ENCODE measurements at regions not wholly inside any gene's neighbourhood (a gene's known extent, or its start where the extent isn't known, plus 50 kb on each side); places are given as distances from the start of the nearest gene placed in this dataset.

DNA sequence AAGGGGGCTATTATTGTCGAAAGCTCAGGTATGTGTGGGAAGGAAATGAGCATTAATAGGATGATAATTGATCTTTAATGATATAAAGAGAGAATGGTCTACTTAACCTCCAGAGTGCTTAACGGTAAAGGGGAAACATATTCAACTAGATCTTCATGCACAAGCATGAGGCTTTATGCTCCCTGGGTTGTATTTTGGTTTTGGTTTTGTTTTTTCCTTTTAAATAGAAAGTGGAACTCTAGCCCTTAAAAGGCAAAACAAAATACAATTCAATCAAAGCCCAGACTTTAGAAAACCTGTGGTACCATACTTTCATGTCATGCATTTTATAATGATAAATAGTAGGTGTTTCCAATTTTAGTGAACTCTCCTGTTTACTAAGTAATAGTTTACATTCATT is 622.7 kb downstream of the METTL15 start:
- no peak overlapping the region for H3K27ac ChIP-seq (ENCODE audit: low read depth, low read length)
- H3K4me1 ChIP-seq (ENCODE audit: control insufficient read depth, insufficient read depth, low read length), result peaks cover 26% of the 10 kb centered on the region
- H3K9ac ChIP-seq (ENCODE audit: low read depth, low read length), result no peak overlapping the region
- no peaks in the 10 kb centered on the region for H3K27me3 ChIP-seq (ENCODE audit: control insufficient read depth, insufficient read depth, low read length)
- no peaks in the 10 kb centered on the region for H3K9me3 ChIP-seq (ENCODE audit: control insufficient read depth, insufficient read depth, low read length)
- no peak overlapping the region for H3K4me3 ChIP-seq (ENCODE audit: low read depth, low read length)
- H3K36me3 ChIP-seq (ENCODE audit: control insufficient read depth, insufficient read depth, low read length), result no peaks in the 10 kb centered on the region

DNA sequence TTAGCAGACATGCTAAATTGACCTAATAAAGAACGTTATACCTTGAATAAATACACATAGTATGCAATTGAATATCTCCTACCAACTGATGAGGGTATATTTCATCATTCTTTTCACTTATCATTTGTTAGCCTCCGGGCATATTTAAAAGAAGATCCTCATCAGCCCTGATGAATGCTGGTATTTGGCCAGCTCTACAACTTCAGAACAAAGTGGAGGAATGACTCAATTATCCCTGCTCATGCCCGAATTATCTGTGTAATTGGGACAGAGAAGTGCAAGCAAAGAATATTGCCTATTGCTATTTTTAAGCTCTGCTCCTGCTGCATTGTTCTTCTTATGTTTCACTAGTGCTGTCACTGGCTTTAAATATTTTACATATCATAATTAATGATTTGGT is 622.1 kb downstream of the METTL15 start:
- H3K4me3 ChIP-seq (ENCODE audit: low read depth, low read length), result no peak overlapping the region
- H3K9me3 ChIP-seq (ENCODE audit: control insufficient read depth, insufficient read depth, low read length), result no peaks in the 10 kb centered on the region
- H3K9ac ChIP-seq (ENCODE audit: low read depth, low read length), result no peak overlapping the region
- peaks cover 23% of the 10 kb centered on the region for H3K4me1 ChIP-seq (ENCODE audit: control insufficient read depth, insufficient read depth, low read length)
- no peaks in the 10 kb centered on the region for H3K36me3 ChIP-seq (ENCODE audit: control insufficient read depth, insufficient read depth, low read length)
- no peaks in the 10 kb centered on the region for H3K27me3 ChIP-seq (ENCODE audit: control insufficient read depth, insufficient read depth, low read length)
- H3K27ac ChIP-seq (ENCODE audit: low read depth, low read length), result no peak overlapping the region

DNA sequence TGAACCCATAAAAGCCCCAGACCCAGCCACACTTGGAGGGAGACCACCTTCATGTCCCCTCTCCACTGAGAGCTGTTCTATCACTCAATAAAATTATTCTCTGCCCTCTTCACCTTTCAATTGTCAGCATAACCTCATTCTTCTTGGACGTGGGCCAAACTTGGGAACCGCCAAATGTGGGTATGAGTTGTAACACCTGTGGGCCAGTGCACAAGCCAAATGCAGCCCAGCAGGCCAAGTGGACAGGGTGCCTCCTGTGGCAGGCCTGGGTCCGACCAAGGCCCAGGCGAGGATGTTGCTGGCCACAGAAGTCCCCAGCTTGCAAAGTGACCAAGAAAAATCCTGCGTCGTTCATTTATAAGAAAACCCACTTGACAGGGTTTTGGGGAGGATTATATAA is 621.2 kb downstream of the METTL15 start:
- H3K27ac ChIP-seq (ENCODE audit: low read depth, low read length), result no peak overlapping the region
- H3K9me3 ChIP-seq (ENCODE audit: control insufficient read depth, insufficient read depth, low read length), result no peaks in the 10 kb centered on the region
- H3K4me1 ChIP-seq (ENCODE audit: control insufficient read depth, insufficient read depth, low read length), result peaks cover 18% of the 10 kb centered on the region
- H3K27me3 ChIP-seq (ENCODE audit: control insufficient read depth, insufficient read depth, low read length), result no peaks in the 10 kb centered on the region
- H3K36me3 ChIP-seq (ENCODE audit: control insufficient read depth, insufficient read depth, low read length), result no peaks in the 10 kb centered on the region
- no peak overlapping the region for H3K9ac ChIP-seq (ENCODE audit: low read depth, low read length)
- no peak overlapping the region for H3K4me3 ChIP-seq (ENCODE audit: low read depth, low read length)

DNA sequence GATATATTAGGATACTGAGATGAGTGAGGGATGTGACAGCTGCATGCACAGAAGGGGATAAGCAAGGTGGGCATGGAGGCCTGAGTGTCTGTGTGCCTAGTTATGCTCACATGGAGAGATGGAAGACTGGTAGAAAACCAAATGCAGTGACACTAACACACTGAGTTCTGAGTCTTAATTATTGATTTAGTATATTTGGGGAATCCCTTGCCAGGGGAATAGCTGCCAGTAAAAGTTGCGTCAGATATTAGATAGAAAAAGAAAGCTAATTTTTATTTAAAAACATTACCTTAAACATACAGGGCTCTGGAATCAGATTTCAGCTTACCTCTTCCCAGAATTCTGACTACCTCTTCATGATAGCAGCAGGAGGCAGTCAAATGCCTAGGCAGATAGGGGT is 620.5 kb downstream of the METTL15 start:
- Histone ChIP-seq H3K27ac (ENCODE audit: low read depth, low read length) (no peak overlapping the region), H3K9me3 (ENCODE audit: control insufficient read depth, insufficient read depth, low read length) (no peaks in the 10 kb centered on the region), H3K9ac (ENCODE audit: low read depth, low read length) (no peak overlapping the region), H3K36me3 (ENCODE audit: control insufficient read depth, insufficient read depth, low read length) (no peaks in the 10 kb centered on the region), H3K27me3 (ENCODE audit: control insufficient read depth, insufficient read depth, low read length) (no peaks in the 10 kb centered on the region), H3K4me1 (ENCODE audit: control insufficient read depth, insufficient read depth, low read length) (peaks cover 18% of the 10 kb centered on the region), H3K4me3 (ENCODE audit: low read depth, low read length) (no peak overlapping the region)

DNA sequence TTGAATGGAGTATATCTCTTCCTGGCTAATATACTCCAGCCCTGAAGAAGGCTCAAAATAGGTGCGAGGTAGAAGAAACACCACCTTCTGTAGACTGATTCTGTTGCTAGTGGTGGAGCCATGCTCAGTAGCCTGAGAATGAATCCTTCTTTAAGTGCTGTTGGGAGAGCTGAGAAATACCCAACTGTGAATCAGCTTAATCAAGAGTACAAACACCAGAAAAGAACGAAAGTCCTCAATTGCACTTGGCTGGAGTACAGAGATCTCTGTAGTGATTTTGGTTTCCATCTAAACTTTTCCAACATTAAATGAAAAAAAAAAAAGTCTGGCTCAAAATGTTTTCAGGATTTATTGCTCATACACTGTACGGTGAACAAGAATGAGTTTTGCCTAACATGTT is 619.1 kb downstream of the METTL15 start:
- H3K27ac ChIP-seq (ENCODE audit: low read depth, low read length), result no peak overlapping the region

DNA sequence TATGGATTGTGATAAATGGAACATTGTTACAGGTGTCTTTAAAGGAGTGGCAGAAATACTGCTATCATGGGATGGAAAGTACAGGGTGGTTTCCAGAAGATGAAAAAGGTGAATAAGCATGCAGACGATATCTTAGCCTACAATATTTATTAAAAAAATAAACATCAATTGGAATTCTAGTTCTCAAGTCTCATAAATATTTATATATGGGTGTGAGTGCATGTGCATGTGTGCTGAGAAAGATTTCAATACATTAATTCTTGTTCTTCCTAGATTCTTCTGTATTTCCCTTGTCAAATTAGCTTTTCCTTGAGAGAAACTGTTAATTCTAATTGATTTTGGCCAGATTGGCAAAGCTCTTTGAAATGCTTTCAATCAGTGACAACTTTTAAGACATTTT is 618.2 kb downstream of the METTL15 start:
- Histone ChIP-seq H3K4me1 (ENCODE audit: control insufficient read depth, insufficient read depth, low read length) (peaks cover 9% of the 10 kb centered on the region; the same call in 1 of the 2 replicates), H3K27me3 (ENCODE audit: control insufficient read depth, insufficient read depth, low read length) (no peaks in the 10 kb centered on the region), H3K27ac (ENCODE audit: low read depth, low read length) (no peak overlapping the region), H3K36me3 (ENCODE audit: control insufficient read depth, insufficient read depth, low read length) (no peaks in the 10 kb centered on the region), H3K9ac (ENCODE audit: low read depth, low read length) (no peak overlapping the region), H3K4me3 (ENCODE audit: low read depth, low read length) (no peak overlapping the region), H3K9me3 (ENCODE audit: control insufficient read depth, insufficient read depth, low read length) (no peaks in the 10 kb centered on the region)

More for the DNA sequence above, 619.1 kb downstream of the METTL15 start:
- H3K4me1 ChIP-seq (ENCODE audit: control insufficient read depth, insufficient read depth, low read length), result peaks cover 17% of the 10 kb centered on the region
- H3K9ac ChIP-seq (ENCODE audit: low read depth, low read length), result no peak overlapping the region
- no peak overlapping the region for H3K4me3 ChIP-seq (ENCODE audit: low read depth, low read length)
- no peaks in the 10 kb centered on the region for H3K9me3 ChIP-seq (ENCODE audit: control insufficient read depth, insufficient read depth, low read length)
- H3K27me3 ChIP-seq (ENCODE audit: control insufficient read depth, insufficient read depth, low read length), result no peaks in the 10 kb centered on the region
- no peaks in the 10 kb centered on the region for H3K36me3 ChIP-seq (ENCODE audit: control insufficient read depth, insufficient read depth, low read length)

DNA sequence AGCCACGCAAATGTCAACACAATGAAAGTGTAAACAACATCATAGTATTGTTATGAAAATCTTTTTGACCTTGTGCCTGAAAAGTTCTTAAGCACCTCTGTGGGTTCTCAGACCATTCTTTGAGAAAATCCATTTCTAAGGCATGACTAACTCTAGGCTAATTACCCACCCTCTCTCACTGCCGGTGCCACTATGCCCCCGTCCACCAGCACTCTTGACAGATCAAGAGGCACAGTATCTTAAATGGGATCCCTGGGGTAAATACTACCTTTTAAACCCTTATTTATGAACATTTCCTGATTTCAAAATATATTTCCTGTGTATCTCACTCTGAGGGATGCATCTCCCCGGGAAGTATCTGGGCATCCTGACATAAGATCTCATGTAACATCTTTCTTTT is 607.5 kb downstream of the METTL15 start:
- Histone ChIP-seq H3K4me1 (ENCODE audit: control insufficient read depth, insufficient read depth, low read length) (peaks cover 26% of the 10 kb centered on the region), H3K4me3 (ENCODE audit: low read depth, low read length) (no peak overlapping the region), H3K9ac (ENCODE audit: low read depth, low read length) (no peak overlapping the region), H3K36me3 (ENCODE audit: control insufficient read depth, insufficient read depth, low read length) (no peaks in the 10 kb centered on the region), H3K27ac (ENCODE audit: low read depth, low read length) (peak overlapping the region; percentile 36), H3K27me3 (ENCODE audit: control insufficient read depth, insufficient read depth, low read length) (no peaks in the 10 kb centered on the region), H3K9me3 (ENCODE audit: control insufficient read depth, insufficient read depth, low read length) (no peaks in the 10 kb centered on the region)

DNA sequence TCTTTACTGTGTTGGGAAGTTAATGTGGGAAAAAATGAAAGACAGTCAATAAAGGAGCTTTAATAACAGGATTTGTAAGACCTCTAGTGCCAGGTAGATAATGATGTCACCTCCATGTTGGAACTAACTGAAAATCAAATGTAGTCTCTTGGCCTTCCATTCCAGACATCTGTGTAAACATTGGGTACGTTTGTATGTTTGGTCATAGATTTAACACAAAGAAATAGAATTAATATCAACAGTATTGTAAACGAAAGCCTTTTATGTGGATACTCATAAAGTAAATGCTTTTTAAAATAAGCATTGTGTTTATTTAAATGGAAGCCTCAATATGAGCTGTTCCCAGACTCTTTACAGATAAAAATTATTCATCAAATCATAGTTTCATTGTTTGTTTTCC is 605.7 kb downstream of the METTL15 start:
- H3K4me3 ChIP-seq (ENCODE audit: low read depth, low read length), result no peak overlapping the region
- no peaks in the 10 kb centered on the region for H3K36me3 ChIP-seq (ENCODE audit: control insufficient read depth, insufficient read depth, low read length)
- H3K4me1 ChIP-seq (ENCODE audit: control insufficient read depth, insufficient read depth, low read length), result peaks cover 26% of the 10 kb centered on the region
- H3K9me3 ChIP-seq (ENCODE audit: control insufficient read depth, insufficient read depth, low read length), result no peaks in the 10 kb centered on the region
- H3K27ac ChIP-seq (ENCODE audit: low read depth, low read length), result no peak overlapping the region
- no peak overlapping the region for H3K9ac ChIP-seq (ENCODE audit: low read depth, low read length)
- no peaks in the 10 kb centered on the region for H3K27me3 ChIP-seq (ENCODE audit: control insufficient read depth, insufficient read depth, low read length)

DNA sequence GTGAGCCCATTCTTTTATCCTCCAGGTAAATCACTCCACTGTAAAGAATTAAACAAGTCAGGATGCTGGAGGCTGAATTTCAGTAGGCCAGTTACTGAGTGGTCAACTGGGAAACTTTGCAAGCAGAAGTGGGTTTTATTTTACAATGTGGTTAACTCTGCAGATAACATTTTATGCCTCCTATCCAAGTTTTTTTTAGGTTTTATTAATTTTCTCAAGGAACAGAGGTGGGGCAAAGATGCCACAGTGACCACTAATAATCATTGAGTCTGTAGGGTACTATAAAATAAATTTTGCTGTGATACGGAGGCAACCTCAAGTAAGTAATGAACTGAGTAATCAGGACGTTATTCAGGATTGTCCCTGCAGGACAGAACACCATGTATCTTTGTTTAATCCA is 599.9 kb downstream of the METTL15 start:
- H3K27me3 ChIP-seq (ENCODE audit: control insufficient read depth, insufficient read depth, low read length), result no peaks in the 10 kb centered on the region
- H3K9me3 ChIP-seq (ENCODE audit: control insufficient read depth, insufficient read depth, low read length), result no peaks in the 10 kb centered on the region
- H3K4me1 ChIP-seq (ENCODE audit: control insufficient read depth, insufficient read depth, low read length), result no peaks in the 10 kb centered on the region
- no peak overlapping the region for H3K27ac ChIP-seq (ENCODE audit: low read depth, low read length)
- H3K4me3 ChIP-seq (ENCODE audit: low read depth, low read length), result no peak overlapping the region
- H3K36me3 ChIP-seq (ENCODE audit: control insufficient read depth, insufficient read depth, low read length), result no peaks in the 10 kb centered on the region
- no peak overlapping the region for H3K9ac ChIP-seq (ENCODE audit: low read depth, low read length)

DNA sequence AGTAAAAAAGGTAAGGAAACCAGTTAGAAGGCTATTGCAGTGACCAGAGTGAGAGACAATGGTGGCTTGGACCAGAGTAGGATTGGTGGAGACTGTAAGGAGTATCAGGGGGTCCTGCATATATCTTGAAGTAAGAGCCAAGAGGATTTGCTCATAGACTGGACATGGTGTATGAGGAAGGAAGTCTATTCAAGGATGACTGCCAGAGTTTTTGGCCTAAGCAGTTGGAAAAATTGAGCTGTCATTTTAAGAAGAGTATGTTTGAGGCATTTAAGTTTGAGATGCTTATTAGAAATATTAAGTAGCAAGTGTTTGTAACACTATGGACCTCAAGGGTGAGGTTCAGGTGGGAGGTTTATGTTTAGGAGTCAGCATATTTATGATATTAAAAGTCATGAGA is 596.6 kb downstream of the METTL15 start:
- no peaks in the 10 kb centered on the region for H3K9me3 ChIP-seq (ENCODE audit: control insufficient read depth, insufficient read depth, low read length)
- no peak overlapping the region for H3K4me3 ChIP-seq (ENCODE audit: low read depth, low read length)
- no peak overlapping the region for H3K27ac ChIP-seq (ENCODE audit: low read depth, low read length)
- no peaks in the 10 kb centered on the region for H3K4me1 ChIP-seq (ENCODE audit: control insufficient read depth, insufficient read depth, low read length)
- no peak overlapping the region for H3K9ac ChIP-seq (ENCODE audit: low read depth, low read length)
- no peaks in the 10 kb centered on the region for H3K27me3 ChIP-seq (ENCODE audit: control insufficient read depth, insufficient read depth, low read length)
- no peaks in the 10 kb centered on the region for H3K36me3 ChIP-seq (ENCODE audit: control insufficient read depth, insufficient read depth, low read length)

DNA sequence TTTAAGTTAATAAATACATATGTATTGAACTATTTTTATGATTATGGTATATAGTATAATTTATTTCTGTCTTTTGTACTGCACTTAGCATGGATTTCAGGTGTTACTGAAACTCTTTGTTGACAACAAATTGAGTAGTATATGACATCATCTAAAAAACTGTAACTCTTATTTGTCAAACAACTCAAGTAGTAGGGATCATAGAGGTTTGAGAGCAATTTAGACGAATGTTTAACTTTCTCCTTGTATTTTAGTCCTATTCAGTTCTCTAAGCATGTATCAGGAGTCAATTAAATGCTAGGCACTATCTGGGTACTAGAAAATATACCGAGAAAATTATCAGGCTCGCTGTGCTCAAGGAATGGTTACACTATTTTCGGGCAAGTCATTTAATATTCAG is 595.2 kb downstream of the METTL15 start:
- Histone ChIP-seq H3K9ac (ENCODE audit: low read depth, low read length) (no peak overlapping the region), H3K36me3 (ENCODE audit: control insufficient read depth, insufficient read depth, low read length) (no peaks in the 10 kb centered on the region), H3K27ac (ENCODE audit: low read depth, low read length) (no peak overlapping the region), H3K4me1 (ENCODE audit: control insufficient read depth, insufficient read depth, low read length) (no peaks in the 10 kb centered on the region), H3K27me3 (ENCODE audit: control insufficient read depth, insufficient read depth, low read length) (no peaks in the 10 kb centered on the region), H3K9me3 (ENCODE audit: control insufficient read depth, insufficient read depth, low read length) (no peaks in the 10 kb centered on the region), H3K4me3 (ENCODE audit: low read depth, low read length) (no peak overlapping the region)

DNA sequence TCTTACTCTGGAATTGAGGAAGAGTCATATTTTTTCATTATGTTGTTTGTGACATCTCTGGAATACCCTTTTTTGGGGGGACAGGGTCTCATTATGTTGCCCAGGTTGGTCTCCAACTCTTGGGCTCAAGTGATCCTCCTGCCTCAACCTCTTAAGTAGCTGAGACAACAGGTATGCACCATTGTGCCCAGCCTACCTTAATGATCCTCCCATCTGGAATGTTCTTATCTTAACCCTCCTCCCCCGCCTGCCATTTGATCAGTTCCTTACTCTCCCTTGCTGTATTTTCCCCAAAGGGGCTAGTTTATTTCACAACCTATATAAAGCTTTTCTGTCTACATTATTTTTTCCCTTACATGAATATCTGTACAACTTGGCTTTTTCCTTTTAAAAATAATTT is 594.7 kb downstream of the METTL15 start:
- H3K36me3 ChIP-seq (ENCODE audit: control insufficient read depth, insufficient read depth, low read length), result no peaks in the 10 kb centered on the region
- H3K9ac ChIP-seq (ENCODE audit: low read depth, low read length), result no peak overlapping the region
- H3K4me1 ChIP-seq (ENCODE audit: control insufficient read depth, insufficient read depth, low read length), result 0 out of 2 replicates have a peak, but pooled peaks cover under 1% of the 10 kb centered on the region
- no peaks in the 10 kb centered on the region for H3K9me3 ChIP-seq (ENCODE audit: control insufficient read depth, insufficient read depth, low read length)
- H3K27me3 ChIP-seq (ENCODE audit: control insufficient read depth, insufficient read depth, low read length), result no peaks in the 10 kb centered on the region
- H3K4me3 ChIP-seq (ENCODE audit: low read depth, low read length), result no peak overlapping the region
- no peak overlapping the region for H3K27ac ChIP-seq (ENCODE audit: low read depth, low read length)
